ENCODE measurements at regions not wholly inside any gene's neighbourhood (a gene's known extent, or its start where the extent isn't known, plus 50 kb on each side); places are given as distances from the start of the nearest gene placed in this dataset.

DNA sequence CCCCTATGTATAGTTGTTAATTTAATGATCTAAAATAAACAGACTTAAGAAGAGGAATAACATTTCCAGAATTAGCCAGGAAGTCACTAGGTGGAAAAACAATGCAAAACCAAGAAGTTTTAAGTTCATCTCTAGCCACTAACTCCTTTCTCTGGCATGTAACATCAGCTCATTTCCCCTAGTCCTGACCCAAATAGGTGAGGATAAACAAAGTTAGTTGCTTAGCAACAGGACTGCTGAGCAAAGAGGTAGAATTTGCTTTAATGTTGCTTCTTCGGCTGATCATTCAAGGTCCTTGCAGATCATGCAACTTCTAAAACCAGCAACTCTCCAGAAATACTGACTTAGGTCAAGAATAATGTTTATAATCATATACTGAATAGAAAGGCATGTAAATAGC lies 675.8 kb downstream of the CETN3 start:
- TF ChIP-seq ZFP30 (CRISPR knock-in tag; IDR thresholded peaks at IDR 0.05), result no peak
- no peak for TF ChIP-seq ZNF8 (CRISPR knock-in tag; IDR thresholded peaks at IDR 0.05)
- no peak for TF ChIP-seq TOX (CRISPR knock-in tag; IDR thresholded peaks at IDR 0.05; ENCODE audit: borderline replicate concordance)
- no peak for TF ChIP-seq POU6F1 (CRISPR knock-in tag; IDR thresholded peaks at IDR 0.05; ENCODE audit: borderline replicate concordance, low read depth)
- TF ChIP-seq ZNF70 (CRISPR knock-in tag; IDR thresholded peaks at IDR 0.05), result no peak
- TF ChIP-seq ARNTL (CRISPR knock-in tag; IDR thresholded peaks at IDR 0.05; ENCODE audit: borderline replicate concordance, low read depth), result no peak
- TF ChIP-seq SNAI2 (CRISPR knock-in tag; IDR thresholded peaks at IDR 0.05), result no peak
- TF ChIP-seq ESRRG (CRISPR knock-in tag; IDR thresholded peaks at IDR 0.05), result no peak
- TF ChIP-seq PPARA (CRISPR knock-in tag; IDR thresholded peaks at IDR 0.05; ENCODE audit: borderline replicate concordance), result no peak
- TF ChIP-seq ZC3H10 (CRISPR knock-in tag; IDR thresholded peaks at IDR 0.05), result no peak
- no peak for TF ChIP-seq ZNF565 (CRISPR knock-in tag; conservative IDR thresholded peaks at IDR 0.05; ENCODE audit: low read depth)
- TF ChIP-seq RARB (CRISPR knock-in tag; IDR thresholded peaks at IDR 0.05), result no peak
- no peak for TF ChIP-seq ISL1 (CRISPR knock-in tag; IDR thresholded peaks at IDR 0.05)
- no peak for TF ChIP-seq OSR1 (CRISPR knock-in tag; IDR thresholded peaks at IDR 0.05)
- no peak for TF ChIP-seq CSDC2 (CRISPR knock-in tag; IDR thresholded peaks at IDR 0.05)
- TF ChIP-seq TSHZ2 (CRISPR knock-in tag; IDR thresholded peaks at IDR 0.05), result no peak
- no peak for TF ChIP-seq TCF4 (CRISPR knock-in tag; IDR thresholded peaks at IDR 0.05; ENCODE audit: borderline replicate concordance)
- TF ChIP-seq BACH2 (CRISPR knock-in tag; IDR thresholded peaks at IDR 0.05; ENCODE audit: borderline replicate concordance), result no peak
- TF ChIP-seq, protein P1, sequence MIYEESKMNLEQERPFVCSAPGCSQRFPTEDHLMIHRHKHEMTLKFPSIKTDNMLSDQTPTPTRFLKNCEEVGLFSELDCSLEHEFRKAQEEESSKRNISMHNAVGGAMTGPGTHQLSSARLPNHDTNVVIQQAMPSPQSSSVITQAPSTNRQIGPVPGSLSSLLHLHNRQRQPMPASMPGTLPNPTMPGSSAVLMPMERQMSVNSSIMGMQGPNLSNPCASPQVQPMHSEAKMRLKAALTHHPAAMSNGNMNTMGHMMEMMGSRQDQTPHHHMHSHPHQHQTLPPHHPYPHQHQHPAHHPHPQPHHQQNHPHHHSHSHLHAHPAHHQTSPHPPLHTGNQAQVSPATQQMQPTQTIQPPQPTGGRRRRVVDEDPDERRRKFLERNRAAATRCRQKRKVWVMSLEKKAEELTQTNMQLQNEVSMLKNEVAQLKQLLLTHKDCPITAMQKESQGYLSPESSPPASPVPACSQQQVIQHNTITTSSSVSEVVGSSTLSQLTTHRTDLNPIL (CRISPR knock-in tag; IDR thresholded peaks at IDR 0.05; ENCODE audit: low read depth), result no peak
- TF ChIP-seq PATZ1 (CRISPR knock-in tag; IDR thresholded peaks at IDR 0.05; ENCODE audit: borderline replicate concordance), result no peak
- no peak for ATAC-seq

- peak; percentile 42; the same call in 1 of the 3 replicates for ATAC-seq
- TF ChIP-seq, protein P2, sequence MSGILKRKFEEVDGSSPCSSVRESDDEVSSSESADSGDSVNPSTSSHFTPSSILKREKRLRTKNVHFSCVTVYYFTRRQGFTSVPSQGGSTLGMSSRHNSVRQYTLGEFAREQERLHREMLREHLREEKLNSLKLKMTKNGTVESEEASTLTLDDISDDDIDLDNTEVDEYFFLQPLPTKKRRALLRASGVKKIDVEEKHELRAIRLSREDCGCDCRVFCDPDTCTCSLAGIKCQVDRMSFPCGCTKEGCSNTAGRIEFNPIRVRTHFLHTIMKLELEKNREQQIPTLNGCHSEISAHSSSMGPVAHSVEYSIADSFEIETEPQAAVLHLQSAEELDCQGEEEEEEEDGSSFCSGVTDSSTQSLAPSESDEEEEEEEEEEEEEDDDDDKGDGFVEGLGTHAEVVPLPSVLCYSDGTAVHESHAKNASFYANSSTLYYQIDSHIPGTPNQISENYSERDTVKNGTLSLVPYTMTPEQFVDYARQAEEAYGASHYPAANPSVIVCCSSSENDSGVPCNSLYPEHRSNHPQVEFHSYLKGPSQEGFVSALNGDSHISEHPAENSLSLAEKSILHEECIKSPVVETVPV (CRISPR knock-in tag; IDR thresholded peaks at IDR 0.05), result no peak
- TF ChIP-seq TSHZ2 (CRISPR knock-in tag; IDR thresholded peaks at IDR 0.05) (no peak), POU6F1 (CRISPR knock-in tag; IDR thresholded peaks at IDR 0.05; ENCODE audit: borderline replicate concordance, low read depth) (no peak), OSR1 (CRISPR knock-in tag; IDR thresholded peaks at IDR 0.05) (no peak), ISL1 (CRISPR knock-in tag; IDR thresholded peaks at IDR 0.05) (no peak), CSDC2 (CRISPR knock-in tag; IDR thresholded peaks at IDR 0.05) (no peak), ZC3H10 (CRISPR knock-in tag; IDR thresholded peaks at IDR 0.05) (no peak), ZFP30 (CRISPR knock-in tag; IDR thresholded peaks at IDR 0.05) (no peak)
- TF ChIP-seq, protein P1 (CRISPR knock-in tag; IDR thresholded peaks at IDR 0.05; ENCODE audit: low read depth), result no peak
These were observed 679.8 kb downstream of the CETN3 start for GRCh38 chr5:89729623-89730301.
